ENCODE measurements at regions not wholly inside any gene's neighbourhood (a gene's known extent, or its start where the extent isn't known, plus 50 kb on each side); places are given as distances from the start of the nearest gene placed in this dataset.

- peak overlapping the region in 9 of 11 experiments; percentile 15 to 62 (median 50); a peak in 16 of 22 replicates for H3K4me2 ChIP-seq
- peak overlapping the region in 1 of 11 experiments; percentile 26; a peak in 1 of 22 replicates for H3K27ac ChIP-seq
- no peak overlapping the region for H3K4me3 ChIP-seq
Measured at GRCh38 chr9:81116340-81117137, 572.8 kb downstream of the TLE1 start.

GRCh38 chr9:81113453-81114124, 575.8 kb downstream of the TLE1 start:
- H3K27ac ChIP-seq, result peak overlapping the region in 10 of 11 experiments; percentile 37 to 87 (median 76); a peak in 19 of 22 replicates
- no peaks in the 10 kb centered on the region for H3K36me3 ChIP-seq
- peaks cover 0 to 74% (median 0%) of the 10 kb centered on the region in 11 experiments; a peak in 7 of 22 replicates for H3K27me3 ChIP-seq
- peak overlapping the region; percentile 77 to 96 (median 89) for H3K4me2 ChIP-seq
- peak overlapping the region; percentile 3 to 47 (median 27); a peak in 15 of 20 replicates for H3K4me3 ChIP-seq
- peaks cover 0 to 28% (median 13%) of the 10 kb centered on the region in 11 experiments; a peak in 10 of 22 replicates for H3K9me3 ChIP-seq (replicated peaks in 1 of 11)
- TF ChIP-seq Cebpa-rat (IDR thresholded peaks at IDR 0.05), result peak in 8 of 11 experiments; percentile 11 to 84 (median 62); a peak in 11 of 22 replicates
- H4K20me1 ChIP-seq, result peaks cover 0 to 8% (median 0%) of the 10 kb centered on the region in 11 experiments; a peak in 2 of 22 replicates
- peak overlapping the region in 9 of 11 experiments; percentile 34 to 69 (median 60); a peak in 18 of 22 replicates for H3K9ac ChIP-seq
- peaks cover 33 to 79% (median 67%) of the 10 kb centered on the region in 10 experiments for H3K4me1 ChIP-seq

More at GRCh38 chr9:81116340-81117137, 572.8 kb downstream of the TLE1 start:
- H3K36me3 ChIP-seq, result peaks cover 0 to 4% (median 0%) of the 10 kb centered on the region in 11 experiments; a peak in 2 of 22 replicates
- no peak overlapping the region for H3K9ac ChIP-seq
- peaks cover 0 to 62% (median 0%) of the 10 kb centered on the region in 11 experiments; a peak in 7 of 22 replicates for H3K27me3 ChIP-seq
- peaks cover 28 to 61% (median 51%) of the 10 kb centered on the region in 10 experiments for H3K4me1 ChIP-seq
- H4K20me1 ChIP-seq, result peaks cover 0 to 8% (median 0%) of the 10 kb centered on the region in 11 experiments; a peak in 2 of 22 replicates
- no peak for TF ChIP-seq Cebpa-rat (IDR thresholded peaks at IDR 0.05)
- peaks cover 8 to 55% (median 29%) of the 10 kb centered on the region in 11 experiments for H3K9me3 ChIP-seq (replicated peaks in 1 of 11)

GRCh38 chr9:81112627-81113452, 576.5 kb downstream of the TLE1 start:
- no peak for TF ChIP-seq Cebpa-rat (IDR thresholded peaks at IDR 0.05)
- Histone ChIP-seq H3K36me3 (no peaks in the 10 kb centered on the region), H3K9ac (peak overlapping the region in 9 of 11 experiments; percentile 34 to 69 (median 52); a peak in 14 of 22 replicates), H3K27me3 (peaks cover 0 to 74% (median 0%) of the 10 kb centered on the region in 11 experiments; a peak in 7 of 22 replicates), H3K4me3 (peak overlapping the region in 5 of 10 experiments; percentile 4 to 42 (median 25); a peak in 8 of 20 replicates), H4K20me1 (peaks cover 0 to 8% (median 0%) of the 10 kb centered on the region in 11 experiments; a peak in 2 of 22 replicates), H3K9me3 (replicated peaks in 1 of 11) (peaks cover 0 to 28% (median 10%) of the 10 kb centered on the region in 11 experiments; a peak in 10 of 22 replicates), H3K4me2 (peak overlapping the region; percentile 75 to 96 (median 88)), H3K27ac (peak overlapping the region in 10 of 11 experiments; percentile 37 to 87 (median 74); a peak in 19 of 22 replicates), H3K4me1 (peaks cover 33 to 81% (median 69%) of the 10 kb centered on the region in 10 experiments)

GRCh38 chr9:81108821-81109220, 580.5 kb downstream of the TLE1 start:
- TF ChIP-seq Cebpa-rat (IDR thresholded peaks at IDR 0.05), result no peak
- H3K27ac ChIP-seq, result no peak overlapping the region
- H3K27me3 ChIP-seq, result peaks cover 0 to 67% (median 0%) of the 10 kb centered on the region in 11 experiments; a peak in 7 of 22 replicates
- H3K4me2 ChIP-seq, result peak overlapping the region in 5 of 11 experiments; percentile 17 to 46 (median 20); a peak in 4 of 22 replicates
- H3K4me3 ChIP-seq, result no peak overlapping the region
- H3K4me1 ChIP-seq, result peaks cover 34 to 51% (median 43%) of the 10 kb centered on the region in 10 experiments
- no peaks in the 10 kb centered on the region for H3K36me3 ChIP-seq
- peaks cover 0 to 28% (median 16%) of the 10 kb centered on the region in 11 experiments; a peak in 16 of 22 replicates for H3K9me3 ChIP-seq (replicated peaks in 1 of 11)
- peaks cover 0 to 5% (median 0%) of the 10 kb centered on the region in 11 experiments; a peak in 2 of 22 replicates for H4K20me1 ChIP-seq
- H3K9ac ChIP-seq, result no peak overlapping the region

GRCh38 chr9:81108391-81108790, 581.0 kb downstream of the TLE1 start:
- Histone ChIP-seq H4K20me1 (peaks cover 0 to 3% (median 0%) of the 10 kb centered on the region in 11 experiments; a peak in 1 of 22 replicates), H3K4me3 (no peak overlapping the region), H3K27me3 (peaks cover 0 to 67% (median 0%) of the 10 kb centered on the region in 11 experiments; a peak in 7 of 22 replicates), H3K9ac (no peak overlapping the region), H3K36me3 (no peaks in the 10 kb centered on the region), H3K27ac (no peak overlapping the region), H3K4me2 (peak overlapping the region in 8 of 11 experiments; percentile 17 to 46 (median 22); a peak in 10 of 22 replicates), H3K4me1 (peaks cover 31 to 49% (median 41%) of the 10 kb centered on the region in 10 experiments), H3K9me3 (replicated peaks in 1 of 11) (peaks cover 0 to 28% (median 16%) of the 10 kb centered on the region in 11 experiments; a peak in 16 of 22 replicates)
- no peak for TF ChIP-seq Cebpa-rat (IDR thresholded peaks at IDR 0.05)

- no peak overlapping the region for H3K4me2 ChIP-seq
- TF ChIP-seq Cebpa-rat (IDR thresholded peaks at IDR 0.05), result no peak
- H3K36me3 ChIP-seq, result no peaks in the 10 kb centered on the region
- peaks cover 8 to 49% (median 29%) of the 10 kb centered on the region in 11 experiments for H3K9me3 ChIP-seq (replicated peaks in 1 of 11)
- no peaks in the 10 kb centered on the region for H4K20me1 ChIP-seq
- H3K27me3 ChIP-seq, result peaks cover 0 to 36% (median 0%) of the 10 kb centered on the region in 11 experiments; a peak in 5 of 22 replicates
- H3K4me3 ChIP-seq, result no peak overlapping the region
- no peak overlapping the region for H3K27ac ChIP-seq
- no peak overlapping the region for H3K9ac ChIP-seq
- H3K4me1 ChIP-seq, result peaks cover 6 to 17% (median 10%) of the 10 kb centered on the region in 10 experiments; a peak in 16 of 20 replicates
Measured at GRCh38 chr9:81103597-81104471, 585.5 kb downstream of the TLE1 start.

All from BLaER1 treated with 17β-estradiol and CSF1 and Interleukin-3, amounts not matched to agents 10 nM and 100 nM (cell line).